ENCODE measurements at regions not wholly inside any gene's neighbourhood (a gene's known extent, or its start where the extent isn't known, plus 50 kb on each side); places are given as distances from the start of the nearest gene placed in this dataset.

- no peak for TF ChIP-seq ZBTB10 (tag by site-specific recombination; IDR thresholded peaks at IDR 0.05)
- no peak for TF ChIP-seq ZNF639 (tag by site-specific recombination; IDR thresholded peaks at IDR 0.05)
- no peak for TF ChIP-seq ZNF280D (tag by site-specific recombination; IDR thresholded peaks at IDR 0.05)
- no peak for TF ChIP-seq ZNF791 (tag by site-specific recombination; IDR thresholded peaks at IDR 0.05)
- TF ChIP-seq ZBTB1 (tag by site-specific recombination; IDR thresholded peaks at IDR 0.05) = no peak
- TF ChIP-seq ZNF24 (tag by site-specific recombination; IDR thresholded peaks at IDR 0.05) = no peak
- TF ChIP-seq ZNF596 (tag by site-specific recombination; IDR thresholded peaks at IDR 0.05) = no peak
- TF ChIP-seq AEBP2 (tag by site-specific recombination; IDR thresholded peaks at IDR 0.05; ENCODE audit: borderline replicate concordance) = no peak
- TF ChIP-seq ZBTB8A (tag by site-specific recombination; IDR thresholded peaks at IDR 0.05) = no peak
- TF ChIP-seq KLF17 (tag by site-specific recombination; IDR thresholded peaks at IDR 0.05) = no peak
Measured at GRCh38 chr9:28792716-28793115, 1219.4 kb upstream of the C9orf72 start (continued).

- POLR2A ChIA-PET = no interaction called here
- Histone ChIP-seq H3K4me1 (ENCODE audit: control insufficient read depth, insufficient read depth, low read length) (no peaks in the 10 kb centered on the region), H3K36me3 (ENCODE audit: control insufficient read depth in 2 of 2, insufficient read depth in 1 of 2, low read length in 2 of 2) (no peaks in the 10 kb centered on the region), H3K27ac (ENCODE audit: extremely low read depth, low read depth, low read length) (no peak overlapping the region), H3K4me3 (ENCODE audit: low read depth, low read length) (no peak overlapping the region), H3K9me3 (ENCODE audit: control insufficient read depth, insufficient read depth, low read depth, low read length) (no peaks in the 10 kb centered on the region)
- CTCF ChIA-PET = no interaction called here
- TF ChIP-seq BCL11B (tag by site-specific recombination; IDR thresholded peaks at IDR 0.05; ENCODE audit: low read depth) (no peak), AEBP2 (tag by site-specific recombination; IDR thresholded peaks at IDR 0.05; ENCODE audit: borderline replicate concordance) (no peak), ZNF776 (tag by site-specific recombination; IDR thresholded peaks at IDR 0.05; ENCODE audit: borderline replicate concordance) (no peak), ZNF132 (tag by site-specific recombination; IDR thresholded peaks at IDR 0.05; ENCODE audit: borderline replicate concordance) (no peak), PRDM6 (tag by site-specific recombination; IDR thresholded peaks at IDR 0.05) (no peak), MZF1 (tag by site-specific recombination; IDR thresholded peaks at IDR 0.05; ENCODE audit: borderline replicate concordance) (no peak), ZNF571 (tag by site-specific recombination; IDR thresholded peaks at IDR 0.05) (no peak), ELK4 (IDR thresholded peaks at IDR 0.05; ENCODE audit: borderline replicate concordance, low read depth, low read length) (no peak), ZNF202 (tag by site-specific recombination; IDR thresholded peaks at IDR 0.05; ENCODE audit: borderline replicate concordance) (no peak), ZNF239 (tag by site-specific recombination; IDR thresholded peaks at IDR 0.05) (no peak), GLIS2 (tag by site-specific recombination; IDR thresholded peaks at IDR 0.05) (no peak), ZBTB26 (tag by site-specific recombination; optimal IDR thresholded peaks at IDR 0.05) (no peak)
Measured at GRCh38 chr9:28799876-28800275, 1226.6 kb upstream of the C9orf72 start.

Data from HEK293 (cell line).